GM10248 (cell line): ENCODE measurements at regions not wholly inside any gene's neighbourhood (a gene's known extent, or its start where the extent isn't known, plus 50 kb on each side); places are given as distances from the start of the nearest gene placed in this dataset.
A peak's percentile ranks its signal among the peaks of the same experiment; 100 is the strongest.

Source experiments
- CTCF ChIA-PET: fragments of 300-600 bp; sonication (Branson Sonifier 250); formaldehyde crosslinking; extraction: SDS; loops from one replicate; lab custom pipeline; 2021; ENCODE audit warnings: antibody characterized with exemption; lab: Yijun Ruan, JAX
- POLR2A ChIA-PET: fragments of 350-650 bp; sonication (Branson Sonifier 250); formaldehyde crosslinking; extraction: SDS; loops from one replicate; lab custom pipeline; 2020; ENCODE audit warnings: antibody characterized with exemption; lab: Yijun Ruan, JAX
- DNase-seq: peaks from one replicate; pipeline ENCODE4 v3.0.0; 2012; ENCODE audit errors: extremely low spot score
- TF ChIP-seq, protein P1 (sequence below): IDR thresholded peaks from 2 replicates; pipeline ENCODE4 v1.5.1; 2012; ENCODE audit warnings: mild to moderate bottlenecking, low read depth; ENCODE audit errors: extremely low read depth, missing control alignments, control extremely low read depth

DNA sequence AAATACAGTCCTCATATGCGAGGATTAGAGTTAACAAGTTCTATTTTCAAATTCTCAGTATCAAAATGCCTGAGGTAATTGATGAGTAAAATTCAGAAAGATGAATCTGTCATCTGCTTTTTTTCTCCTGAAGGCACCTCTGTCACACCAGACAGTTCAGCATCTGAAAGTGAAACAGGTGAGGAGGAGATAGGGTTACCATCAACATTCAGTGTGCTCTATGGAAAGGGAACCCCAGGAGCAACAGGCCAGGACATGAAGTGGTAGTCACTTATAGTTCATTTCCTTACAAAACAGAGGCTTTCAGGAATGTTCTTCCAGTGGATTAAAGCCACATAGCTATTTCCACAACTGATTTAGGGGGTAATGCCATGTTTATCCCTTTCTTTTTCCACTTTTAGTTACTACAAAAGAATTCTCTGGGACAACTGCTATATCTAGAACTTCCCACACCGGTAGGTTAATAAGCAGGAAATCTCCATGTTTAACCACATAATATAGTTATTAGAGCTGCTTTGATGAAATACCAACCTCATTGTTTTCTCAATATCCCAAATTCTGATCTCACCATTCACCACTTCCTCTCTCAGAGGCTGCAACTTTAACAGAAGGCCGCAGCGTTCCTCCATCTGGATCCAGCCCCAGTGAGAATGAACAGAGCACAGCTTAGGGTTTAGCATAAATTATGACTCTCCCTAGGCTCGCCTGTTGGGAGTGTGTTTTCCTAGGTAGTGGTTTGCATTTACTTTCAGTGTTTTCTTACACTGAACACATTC, 177.0 kb upstream of the CNTN1 start:
- ChIA-PET CTCF (interaction anchor here (0.7 to 1.3 kb wide), 4 partner anchors 17 to 106 kb away, joined by 3 to 7 read pairs (median 4); no protein-coding TSS in a partner anchor), POLR2A (no interaction called here)
- TF ChIP-seq, protein P1, sequence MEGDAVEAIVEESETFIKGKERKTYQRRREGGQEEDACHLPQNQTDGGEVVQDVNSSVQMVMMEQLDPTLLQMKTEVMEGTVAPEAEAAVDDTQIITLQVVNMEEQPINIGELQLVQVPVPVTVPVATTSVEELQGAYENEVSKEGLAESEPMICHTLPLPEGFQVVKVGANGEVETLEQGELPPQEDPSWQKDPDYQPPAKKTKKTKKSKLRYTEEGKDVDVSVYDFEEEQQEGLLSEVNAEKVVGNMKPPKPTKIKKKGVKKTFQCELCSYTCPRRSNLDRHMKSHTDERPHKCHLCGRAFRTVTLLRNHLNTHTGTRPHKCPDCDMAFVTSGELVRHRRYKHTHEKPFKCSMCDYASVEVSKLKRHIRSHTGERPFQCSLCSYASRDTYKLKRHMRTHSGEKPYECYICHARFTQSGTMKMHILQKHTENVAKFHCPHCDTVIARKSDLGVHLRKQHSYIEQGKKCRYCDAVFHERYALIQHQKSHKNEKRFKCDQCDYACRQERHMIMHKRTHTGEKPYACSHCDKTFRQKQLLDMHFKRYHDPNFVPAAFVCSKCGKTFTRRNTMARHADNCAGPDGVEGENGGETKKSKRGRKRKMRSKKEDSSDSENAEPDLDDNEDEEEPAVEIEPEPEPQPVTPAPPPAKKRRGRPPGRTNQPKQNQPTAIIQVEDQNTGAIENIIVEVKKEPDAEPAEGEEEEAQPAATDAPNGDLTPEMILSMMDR: no peak
- DNase-seq: peak; percentile 10

- TF ChIP-seq, protein P1: no peak
- DNase-seq: no peak
- ChIA-PET CTCF (no interaction called here), POLR2A (no interaction called here)
Measured at GRCh38 chr12:40522837-40523236, 169.4 kb upstream of the CNTN1 start.

- TF ChIP-seq, protein P1: no peak
- ChIA-PET POLR2A (interaction anchor here (1.1 kb wide), 1 partner anchor 35 kb away, joined by 3 read pairs; no protein-coding TSS in a partner anchor), CTCF (no interaction called here)
- no peak for DNase-seq
Measured at GRCh38 chr12:40525054-40525453, 167.2 kb upstream of the CNTN1 start.

- TF ChIP-seq, protein P1: no peak
- ChIA-PET CTCF (interaction anchor here (1.4 kb wide), 1 partner anchor 15 kb away, joined by 3 read pairs; no protein-coding TSS in a partner anchor), POLR2A (no interaction called here)
- no peak for DNase-seq
Measured at GRCh38 chr12:40534828-40535227, 157.4 kb upstream of the CNTN1 start.

DNA sequence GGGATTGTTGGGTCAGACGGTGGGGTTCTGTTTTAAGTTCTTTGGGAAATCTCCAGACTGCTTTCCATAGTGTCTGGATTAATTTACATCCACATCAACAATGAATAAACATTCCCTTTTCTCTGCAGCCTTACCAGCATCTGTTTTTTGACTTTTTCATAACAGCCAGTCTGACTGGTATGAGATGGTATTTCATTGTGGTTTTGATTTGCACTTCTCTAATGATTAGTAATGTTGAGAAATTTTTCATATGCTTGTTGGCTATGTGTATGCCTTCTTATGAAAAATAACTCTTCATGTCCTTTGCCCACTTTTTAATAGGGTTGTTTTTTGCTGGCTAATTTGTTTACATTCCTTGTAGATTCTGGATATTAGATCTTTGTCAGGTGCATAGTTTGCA, 140.8 kb upstream of the CNTN1 start:
- TF ChIP-seq, protein P1: no peak
- POLR2A ChIA-PET: no interaction called here
- DNase-seq: no peak
- CTCF ChIA-PET: interaction anchor here (1.5 kb wide), 1 partner anchor 8 kb away, joined by 3 read pairs; no protein-coding TSS in a partner anchor

DNA sequence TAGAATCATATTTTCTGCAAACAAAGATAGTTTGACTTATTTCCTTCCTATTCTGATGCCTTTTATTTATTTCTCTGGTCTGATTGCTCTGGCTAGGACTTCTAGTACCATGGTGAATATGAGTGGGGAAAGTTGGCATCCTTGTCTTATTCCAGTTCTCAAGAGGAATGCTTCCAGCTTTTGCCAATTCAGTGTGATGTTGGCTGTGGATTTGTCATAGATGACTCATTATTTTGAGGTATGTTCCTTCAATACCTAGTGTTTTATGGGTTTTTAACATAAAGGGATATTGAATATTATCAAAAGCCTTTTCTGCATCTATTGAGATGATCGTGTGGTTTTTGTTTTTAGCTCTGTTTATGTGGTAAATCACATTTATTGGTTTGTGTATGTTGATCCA, 139.4 kb upstream of the CNTN1 start:
- DNase-seq: no peak
- POLR2A ChIA-PET: no interaction called here
- CTCF ChIA-PET: interaction anchor here (1.1 kb wide), 1 partner anchor 19 kb away, joined by 4 read pairs; no protein-coding TSS in a partner anchor
- TF ChIP-seq, protein P1: no peak
